NCI-H524 treated with DMSO at 0.1 percent for 48 hours (cell line): ENCODE measurements at regions not wholly inside any gene's neighbourhood (a gene's known extent, or its start where the extent isn't known, plus 50 kb on each side); places are given as distances from the start of the nearest gene placed in this dataset.

Source experiments
- DNase-seq: peaks from one replicate; lab custom pipeline; 2025; lab: John Stamatoyannopoulos, UW

DNA sequence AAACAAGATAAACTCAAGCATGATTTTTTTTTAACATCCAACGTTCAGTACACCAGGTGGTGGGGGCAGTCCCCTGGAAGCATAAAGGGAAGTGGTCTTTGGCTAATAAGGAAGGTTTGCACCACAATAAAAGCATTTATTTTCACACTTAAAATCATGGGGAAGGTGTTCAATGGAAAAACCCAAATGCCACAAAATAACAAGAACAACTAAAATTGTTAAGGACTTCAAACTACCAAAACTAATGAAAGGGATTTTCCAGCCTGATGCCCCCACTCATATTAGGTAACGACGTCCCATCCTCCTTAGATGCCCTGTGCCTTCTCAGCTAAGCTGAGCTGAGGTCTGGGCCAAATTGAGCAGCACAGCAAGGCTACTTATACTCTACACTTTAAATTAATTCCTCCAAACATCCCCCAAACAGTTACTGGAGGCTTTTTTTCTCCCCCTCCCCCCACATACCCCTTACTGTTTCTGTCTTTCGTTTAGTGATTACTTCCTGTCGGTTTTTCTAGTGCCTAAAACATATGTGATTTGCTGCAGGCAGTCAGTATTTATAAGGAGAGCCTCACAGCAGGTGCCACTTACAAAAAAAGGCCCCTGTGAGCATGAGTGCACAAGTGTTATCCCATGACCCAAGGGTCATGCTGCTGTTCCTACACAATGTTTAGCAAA, 259.7 kb upstream of the ZNF608 start:
- DNase-seq = peak; percentile 64

DNA sequence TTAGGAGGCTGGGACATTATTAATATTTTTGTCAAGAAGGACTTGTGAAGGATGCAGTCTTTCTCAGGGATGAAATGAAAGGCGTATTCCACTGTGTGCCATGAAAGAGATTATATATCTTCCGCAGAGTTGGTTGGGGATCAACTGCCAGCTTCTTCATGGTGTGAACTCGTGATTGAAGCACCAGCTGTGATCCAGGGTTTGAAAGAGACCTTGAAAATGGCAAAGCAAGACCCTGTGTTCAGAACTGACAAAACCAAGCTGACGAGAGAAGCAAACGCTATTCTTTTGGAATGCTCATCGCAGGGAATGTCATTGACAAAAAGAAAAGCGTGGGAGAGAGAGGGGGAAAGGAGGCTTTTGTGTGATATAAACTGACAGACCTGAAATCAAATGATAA, 263.9 kb upstream of the ZNF608 start:
- DNase-seq = no peak

GRCh38 chr5:125011014-125011413, 264.6 kb upstream of the ZNF608 start:
- DNase-seq = no peak

GRCh38 chr5:125011419-125011818, 265.0 kb upstream of the ZNF608 start:
- DNase-seq = no peak

- DNase-seq = no peak
Measured at GRCh38 chr5:125011947-125012346, 265.5 kb upstream of the ZNF608 start.

- DNase-seq = no peak
Measured at GRCh38 chr5:125012727-125013451, 266.4 kb upstream of the ZNF608 start.

DNA sequence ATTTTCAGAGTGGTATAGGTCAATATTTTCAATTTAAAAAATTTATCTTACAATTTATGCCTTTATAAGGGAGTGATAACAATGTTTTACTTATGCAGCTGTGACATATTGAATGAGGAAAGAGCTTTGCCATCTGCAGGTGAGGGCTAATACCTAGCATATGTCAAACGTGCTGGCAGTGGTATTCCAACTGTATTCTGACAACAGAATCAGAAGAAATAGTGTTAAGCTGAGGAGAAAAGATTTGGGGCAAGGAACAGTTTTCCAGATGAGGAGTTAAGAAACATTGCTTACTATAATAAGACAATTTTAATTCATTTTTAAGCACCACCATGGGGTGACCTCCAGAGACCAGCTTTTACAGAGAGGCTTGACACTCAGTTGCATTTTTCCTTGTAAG, 267.8 kb upstream of the ZNF608 start:
- peak; percentile 5 for DNase-seq

DNA sequence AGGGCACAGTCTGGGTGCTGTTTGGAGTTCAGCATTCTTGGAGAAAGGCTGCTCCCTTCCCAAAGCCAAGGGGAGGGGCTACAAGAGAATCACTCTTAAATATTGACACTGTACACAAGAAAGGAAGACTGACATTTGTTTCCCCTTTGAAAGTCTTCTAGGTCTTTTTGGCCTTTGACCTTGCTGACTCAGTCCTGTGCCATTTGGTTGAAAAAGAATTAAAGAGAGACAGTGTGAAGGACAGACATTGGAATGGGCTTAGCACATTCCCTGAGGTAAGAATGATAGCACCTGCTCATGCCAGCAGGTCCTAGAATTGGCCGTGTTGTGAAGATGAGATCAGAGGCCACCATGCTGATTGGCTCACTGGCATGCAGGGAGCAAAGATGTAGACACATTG, 271.4 kb upstream of the ZNF608 start:
- no peak for DNase-seq

- DNase-seq = no peak
Measured at GRCh38 chr5:125023673-125024072, 277.2 kb upstream of the ZNF608 start.

DNA sequence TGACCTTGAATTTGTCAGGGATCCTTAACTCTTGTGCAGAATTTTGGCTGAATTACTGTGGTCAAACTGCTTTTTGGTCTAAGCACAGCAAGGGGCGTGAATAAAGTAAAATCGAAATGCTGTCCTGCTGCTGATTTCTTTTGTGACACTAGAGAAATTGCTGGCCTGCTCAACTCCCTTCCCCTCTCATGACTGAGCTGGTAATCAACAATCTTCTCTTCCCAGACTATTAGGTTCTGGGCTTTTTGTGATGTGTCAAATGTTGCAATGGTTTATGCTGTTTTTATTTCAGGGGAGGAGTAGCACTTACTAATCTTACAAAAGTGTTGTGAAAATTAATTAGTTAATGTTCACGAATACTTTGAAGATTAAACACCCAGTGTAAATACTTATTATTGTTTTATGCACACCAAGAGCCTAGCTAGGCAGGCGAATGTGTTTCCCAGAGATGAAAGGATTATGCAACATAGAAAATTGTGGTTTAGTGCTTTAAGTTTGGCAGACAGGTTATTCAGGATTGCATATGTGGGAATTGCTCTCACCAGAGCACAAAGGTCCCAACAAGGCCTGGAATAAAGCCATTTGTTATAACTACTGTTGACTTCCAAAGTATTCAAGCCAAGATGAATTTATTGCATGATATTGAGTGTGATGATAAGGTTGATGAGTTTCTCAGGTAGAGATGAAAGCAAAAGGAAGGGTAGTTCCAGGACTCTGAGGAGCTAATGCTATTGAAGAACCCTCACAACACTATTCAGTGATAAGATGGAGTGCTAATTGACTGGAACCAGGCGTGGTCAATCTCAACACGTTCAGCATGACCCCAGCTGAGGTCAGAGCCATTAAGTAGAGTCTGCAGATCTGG, 280.7 kb upstream of the ZNF608 start:
- DNase-seq = no peak

GRCh38 chr5:125032286-125032685, 285.8 kb upstream of the ZNF608 start:
- no peak for DNase-seq

GRCh38 chr5:125033602-125034001, 287.2 kb upstream of the ZNF608 start:
- DNase-seq = no peak

DNA sequence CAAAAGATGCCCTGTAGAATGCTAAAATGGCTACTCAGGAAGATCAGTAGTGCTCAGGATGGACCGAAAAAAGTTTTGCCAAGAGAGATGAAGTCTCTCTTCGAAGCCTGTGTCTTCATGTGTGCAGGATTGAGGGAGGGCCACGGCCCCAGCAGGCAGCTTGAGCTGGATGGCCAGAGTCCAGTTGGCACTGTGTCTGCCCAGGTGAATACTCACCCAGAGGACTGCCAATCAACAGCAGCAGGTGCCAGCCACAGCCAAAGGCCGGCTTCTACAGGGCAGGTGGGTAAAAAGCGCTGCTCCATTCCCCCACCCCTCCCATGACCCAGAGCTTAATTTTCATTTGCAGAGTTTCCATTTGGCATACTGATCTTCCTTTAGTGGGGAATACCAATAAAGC, 287.9 kb upstream of the ZNF608 start:
- DNase-seq = no peak

DNA sequence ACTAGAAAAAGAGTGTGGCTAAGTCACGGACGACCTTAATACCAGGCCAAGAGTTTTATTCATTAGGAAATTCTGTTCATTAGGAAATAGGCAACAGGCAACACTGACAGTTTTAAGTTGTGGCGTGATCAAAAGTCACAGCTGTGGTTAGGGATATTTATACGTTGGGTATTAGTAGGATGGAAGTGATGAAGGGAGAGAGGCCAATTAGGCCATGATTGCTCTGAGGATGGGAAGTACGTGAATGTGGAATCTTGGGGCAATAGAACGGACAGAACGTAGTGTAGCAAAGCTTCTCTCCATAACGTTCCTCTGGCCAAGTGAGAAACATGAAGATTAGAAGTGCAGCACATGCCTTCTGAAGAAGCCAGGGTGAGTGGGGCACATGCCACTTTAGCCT, 290.1 kb upstream of the ZNF608 start:
- no peak for DNase-seq

DNA sequence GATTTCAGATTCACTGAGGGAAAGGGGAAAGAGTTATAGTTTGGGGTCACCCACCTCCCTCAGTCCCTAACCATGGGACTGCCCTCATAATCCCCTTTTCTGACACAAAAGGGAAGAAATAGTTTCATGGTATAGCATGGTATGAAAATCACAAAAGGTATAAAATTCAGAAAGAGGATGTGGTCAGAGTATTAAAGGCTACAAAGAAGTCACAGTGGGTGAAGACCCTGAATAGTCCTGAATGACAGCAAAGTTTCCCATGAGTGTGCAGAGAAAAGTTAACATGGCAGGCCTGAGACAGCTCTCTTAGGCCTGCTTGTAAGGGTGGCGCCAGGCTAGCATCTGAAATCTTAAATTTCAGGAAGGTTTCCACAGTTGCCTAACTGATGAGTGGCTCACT, 290.6 kb upstream of the ZNF608 start:
- DNase-seq = no peak

DNA sequence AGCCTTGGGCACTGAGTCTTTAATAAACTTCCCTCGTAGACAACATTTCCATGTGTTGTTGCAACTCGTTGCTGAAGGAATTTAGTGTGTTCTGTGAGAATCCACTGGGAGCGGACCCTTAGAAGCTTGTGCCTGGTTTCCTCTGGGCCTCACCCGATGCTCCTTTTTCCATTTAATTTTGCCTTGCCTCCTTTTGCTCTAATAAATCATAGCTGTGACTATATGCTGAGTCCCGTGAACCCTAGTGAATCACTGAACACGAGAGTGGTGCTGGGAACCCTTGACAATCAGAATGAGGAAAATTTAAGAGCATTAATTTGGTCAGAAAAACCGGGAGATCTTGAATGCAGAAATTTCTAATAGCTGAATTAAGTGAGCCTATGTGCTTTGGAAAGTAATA, 291.1 kb upstream of the ZNF608 start:
- DNase-seq = no peak

DNA sequence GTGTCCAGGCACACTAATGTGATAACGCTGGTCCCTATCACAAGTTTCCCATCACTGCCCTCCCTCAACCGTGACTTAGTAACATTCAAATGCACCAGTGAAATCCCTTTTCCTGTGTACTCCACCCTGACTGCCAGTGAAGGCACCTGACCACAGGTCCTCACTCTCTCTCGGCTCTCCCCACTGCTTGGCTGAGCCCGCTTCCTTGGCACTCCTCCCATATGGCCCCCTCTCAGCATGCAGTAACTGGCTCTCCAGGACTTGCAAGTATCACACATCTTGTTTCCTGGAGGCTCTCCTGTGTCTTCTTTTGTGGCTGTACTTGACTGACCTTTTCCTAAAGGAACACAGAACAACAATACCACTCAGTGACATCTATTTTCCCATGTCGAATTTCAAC, 292.0 kb upstream of the ZNF608 start:
- DNase-seq = no peak

DNA sequence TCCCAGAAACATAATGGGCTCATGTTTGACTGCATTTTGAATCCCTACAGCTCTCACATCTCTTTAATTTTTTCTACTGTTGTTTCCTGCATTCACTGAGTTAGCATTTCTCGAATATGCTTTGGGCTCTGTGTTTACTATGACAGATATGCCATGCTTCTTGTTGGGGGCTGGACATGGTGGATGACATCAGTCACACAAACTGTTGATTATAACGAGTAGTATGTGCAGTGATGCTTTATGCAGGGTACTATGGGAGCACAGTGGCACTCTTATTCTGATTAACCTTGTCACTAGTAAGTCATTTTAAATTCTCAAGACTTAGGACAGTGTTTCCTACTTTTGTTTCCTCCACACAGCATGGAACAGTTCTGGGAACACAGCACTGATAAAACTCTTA, 295.4 kb upstream of the ZNF608 start:
- DNase-seq = no peak

DNA sequence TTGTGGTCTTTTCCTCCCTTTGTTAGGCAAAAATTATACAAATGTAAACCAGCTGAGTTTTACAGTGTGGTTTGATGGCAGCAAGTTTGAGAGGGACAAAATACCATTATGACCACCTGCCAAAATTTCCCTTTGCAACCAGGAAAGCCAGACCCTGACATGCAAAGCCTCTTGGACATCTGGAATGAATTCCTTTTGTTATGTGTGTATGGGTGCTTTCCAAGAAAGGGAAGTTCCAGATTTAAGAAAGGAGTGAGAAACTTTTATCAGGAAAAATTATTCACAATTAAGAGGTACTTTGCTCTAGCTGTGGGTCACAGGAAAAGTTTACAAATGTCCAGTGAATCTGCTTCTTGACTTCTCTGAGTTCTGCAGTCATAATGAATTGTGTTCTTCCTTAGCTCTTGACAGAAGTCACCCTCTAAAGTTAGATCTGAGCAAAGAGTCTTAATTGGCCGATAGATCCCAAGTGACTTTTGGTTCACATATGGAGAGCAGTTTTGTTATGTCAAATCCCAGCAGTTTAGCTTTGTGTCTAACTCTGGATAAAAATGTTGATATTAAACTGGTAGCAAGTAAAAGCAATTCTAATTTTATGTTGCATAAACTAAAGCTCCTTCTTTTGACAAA, 295.9 kb upstream of the ZNF608 start:
- DNase-seq = no peak

- peak; percentile 72 for DNase-seq
Measured at GRCh38 chr5:125043781-125044391, 297.4 kb upstream of the ZNF608 start.

- DNase-seq = no peak
Measured at GRCh38 chr5:125044491-125045282, 298.2 kb upstream of the ZNF608 start.
